A549 (cell line): ENCODE measurements at regions not wholly inside any gene's neighbourhood (a gene's known extent, or its start where the extent isn't known, plus 50 kb on each side); places are given as distances from the start of the nearest gene placed in this dataset.

ENCODE experiments used
- ATAC-seq, 2 experiments: fragments of 200-7000 bp in 1 of 2; fragments of >200 bp in 1 of 2; cut with Nextera tagmentation in 1 of 2; cut with Tn5 transposase in 1 of 2; 3 replicates each; pipeline versions ENCODE4 v1.8.0 to v1.9.1; 2018 to 2020; ENCODE audit warnings: mild to moderate bottlenecking in 1 of 2, moderate library complexity in 1 of 2
- CTCF ChIA-PET: fragments of 300-600 bp; sonication (Branson Sonifier 250); formaldehyde crosslinking; extraction: SDS; loops from one replicate; lab custom pipeline; 2021; ENCODE audit warnings: antibody characterized with exemption, inconsistent platforms; lab: Yijun Ruan, JAX
- POLR2A ChIA-PET: fragments of 350-600 bp; formaldehyde crosslinking; extraction: SDS; loops from one replicate; lab custom pipeline; 2021; ENCODE audit warnings: antibody characterized with exemption, inconsistent platforms; lab: Yijun Ruan, JAX
- DNase-seq, 2 experiments: peaks; one replicate each; pipeline versions ENCODE4 v3.0.0 to v3.0.0-alpha.2; 2011 to 2016; ENCODE audit warnings: low read depth in 1 of 2, low spot score in 1 of 2
- FAIRE-seq: peaks from 2 replicates; lab custom pipeline; 2011; peaks lifted over from hg19 to GRCh38; lab: Jason Lieb, UNC
- H3K27ac ChIP-seq, 2 experiments: fragments of >200 bp; sonication (Bioruptor Twin); formaldehyde crosslinking; 3 replicates each; pipeline ENCODE4 v1.5.1; 2016 to 2017
- H3K4me1 ChIP-seq: fragments of >200 bp; sonication (Bioruptor Twin); formaldehyde crosslinking; 3 replicates; pipeline ENCODE4 v1.6.1; 2016
- H3K4me2 ChIP-seq: fragments of >200 bp; sonication (Bioruptor Twin); formaldehyde crosslinking; 3 replicates; pipeline ENCODE4 v1.6.1; 2016
- H3K4me3 ChIP-seq: fragments of >200 bp; sonication (Bioruptor Twin); formaldehyde crosslinking; 3 replicates; pipeline ENCODE4 v1.5.1; 2016
- H3K9me3 ChIP-seq: fragments of >200 bp; sonication (Bioruptor Twin); formaldehyde crosslinking; 3 replicates; pipeline ENCODE4 v1.6.1; 2016
- BHLHE40 ChIP-seq: IDR thresholded peaks from 2 replicates; pipeline ENCODE4 v1.6.1; 2012; ENCODE audit warnings: low read depth, low read length, inconsistent platforms
- CBX8 ChIP-seq: fragments of 200-600 bp; sonication (generic); IDR thresholded peaks from 2 replicates; pipeline ENCODE4 v1.6.1; 2016
- CEBPB ChIP-seq, 2 experiments: fragments of >200 bp in 1 of 2; sonication (Bioruptor Twin) in 1 of 2; formaldehyde crosslinking in 1 of 2; IDR thresholded peaks; 2 replicates each; pipeline ENCODE4 v1.6.1; 2012 to 2016
- CHD4 ChIP-seq: fragments of 200-600 bp; sonication (generic); IDR thresholded peaks from 2 replicates; pipeline ENCODE4 v1.6.1; 2016; ENCODE audit warnings: antibody characterized with exemption, mild to moderate bottlenecking, borderline replicate concordance
- EHF ChIP-seq: fragments of 250-450 bp; sonication (Bioruptor Pico); IDR thresholded peaks from 2 replicates; pipeline ENCODE4 v1.5.0; 2020; ENCODE audit warnings: mild to moderate bottlenecking
- EHMT2 ChIP-seq: fragments of 200-600 bp; sonication (generic); IDR thresholded peaks from 2 replicates; pipeline ENCODE4 v1.6.1; 2016; ENCODE audit warnings: antibody characterized with exemption, low read depth, mild to moderate bottlenecking, moderate library complexity
- FOSB ChIP-seq: fragments of 250-450 bp; sonication (Bioruptor Pico); IDR thresholded peaks from 2 replicates; pipeline ENCODE4 v1.5.0; 2020; ENCODE audit warnings: mild to moderate bottlenecking, moderate library complexity
- GATA3 ChIP-seq: IDR thresholded peaks from 2 replicates; pipeline ENCODE4 v1.6.1; 2012; ENCODE audit warnings: borderline replicate concordance
- HDAC2 ChIP-seq: fragments of 200-600 bp; sonication (generic); IDR thresholded peaks from 2 replicates; pipeline ENCODE4 v1.6.1; 2016
- HOXB5 ChIP-seq: fragments of 250-450 bp; sonication (Bioruptor Pico); IDR thresholded peaks from 2 replicates; pipeline ENCODE4 v1.5.0; 2020; ENCODE audit warnings: mild to moderate bottlenecking, moderate library complexity
- JUN ChIP-seq, 2 experiments: fragments of >200 bp; sonication (Bioruptor Twin); formaldehyde crosslinking; IDR thresholded peaks; 2 replicates in 1 of 2; 3 replicates in 1 of 2; pipeline ENCODE4 v1.6.1; 2016 to 2017
- JUNB ChIP-seq: fragments of >200 bp; sonication (Bioruptor Twin); formaldehyde crosslinking; IDR thresholded peaks from 2 replicates; pipeline ENCODE4 v1.6.1; 2016
- MYC ChIP-seq: IDR thresholded peaks from 2 replicates; pipeline ENCODE4 v1.6.1; 2012; ENCODE audit warnings: mild to moderate bottlenecking, inconsistent platforms, low read length, improper control_type of control experiment, borderline replicate concordance
- POLR2AphosphoS2 ChIP-seq: conservative IDR thresholded peaks from 2 replicates; pipeline ENCODE4 v1.6.1; 2012; ENCODE audit warnings: low read length, improper control_type of control experiment, inconsistent platforms
- RAD21 ChIP-seq, 2 experiments: fragments of >200 bp in 1 of 2; sonication (Bioruptor Twin) in 1 of 2; formaldehyde crosslinking in 1 of 2; IDR thresholded peaks in 1 of 2; conservative IDR thresholded peaks in 1 of 2; 2 replicates in 1 of 2; 3 replicates in 1 of 2; pipeline ENCODE4 v1.6.1; 2012 to 2018; ENCODE audit warnings: inconsistent platforms in 1 of 2
- RCOR1 ChIP-seq: fragments of 150-350 bp; IDR thresholded peaks from 2 replicates; pipeline ENCODE4 v1.6.1; 2014; ENCODE audit warnings: antibody characterized with exemption, low read length, low read depth
- RFX5 ChIP-seq: fragments of 450-650 bp; IDR thresholded peaks from 2 replicates; pipeline ENCODE4 v1.7.1; 2014; ENCODE audit warnings: antibody characterized with exemption, mild to moderate bottlenecking, moderate library complexity
- TFCP2L1 ChIP-seq: fragments of 250-450 bp; sonication (Bioruptor Pico); IDR thresholded peaks from 2 replicates; pipeline ENCODE4 v1.5.0; 2021; ENCODE audit warnings: mild to moderate bottlenecking
- TP53 ChIP-seq: fragments of 250-450 bp; sonication (Bioruptor Pico); IDR thresholded peaks from 2 replicates; pipeline ENCODE4 v1.5.0; 2021; ENCODE audit warnings: mild to moderate bottlenecking, moderate library complexity
- ZC3H11A ChIP-seq: fragments of 450-650 bp; IDR thresholded peaks from 2 replicates; pipeline ENCODE4 v1.6.1; 2014; ENCODE audit warnings: antibody characterized with exemption, mild to moderate bottlenecking
- ZSCAN20 ChIP-seq: fragments of 250-450 bp; sonication (Bioruptor Pico); IDR thresholded peaks from 2 replicates; pipeline ENCODE4 v1.8.0; 2022; ENCODE audit warnings: mild to moderate bottlenecking, moderate library complexity
- WGBS: methylation state at CpG from one replicate; pipeline ENCODE4 v1.1.6; 2017; ENCODE audit errors: missing lambda C conversion rate; 5-methylcytosine and 5-hydroxymethylcytosine counted together
- TF ChIP-seq, protein P1 (sequence below): fragments of >200 bp; sonication (Bioruptor Twin); formaldehyde crosslinking; IDR thresholded peaks from 3 replicates; pipeline ENCODE4 v1.5.1; 2016
- TF ChIP-seq, protein P2 (sequence below): fragments of >200 bp; sonication (Bioruptor Twin); formaldehyde crosslinking; IDR thresholded peaks from 3 replicates; pipeline ENCODE4 v1.6.1; 2016
- TF ChIP-seq, protein P3 (sequence below): fragments of 200-600 bp; sonication (generic); IDR thresholded peaks from 2 replicates; pipeline ENCODE4 v1.6.1; 2016; ENCODE audit warnings: antibody characterized with exemption, mild to moderate bottlenecking, moderate library complexity
- TF ChIP-seq, protein P4 (sequence below): IDR thresholded peaks from 2 replicates; pipeline ENCODE4 v1.6.1; 2012; ENCODE audit warnings: low read depth, borderline replicate concordance

- H3K9me3 ChIP-seq: no peaks in the 10 kb centered on the region
- ChIA-PET CTCF (no interaction called here), POLR2A (no interaction called here)
- H3K4me1 ChIP-seq: no peaks in the 10 kb centered on the region
- no peak for FAIRE-seq
- no peak overlapping the region for H3K27ac ChIP-seq
- WGBS: 15% methylated on average over 9 of the region's 12 CpGs
- no peak overlapping the region for H3K4me2 ChIP-seq
- ATAC-seq: no peak
- TF ChIP-seq EHMT2 (no peak), MYC (no peak), ZC3H11A (no peak), ZSCAN20 (CRISPR knock-in tag) (no peak), TFCP2L1 (CRISPR knock-in tag) (no peak), EHF (CRISPR knock-in tag) (no peak), RFX5 (no peak), GATA3 (no peak), JUN (IDR thresholded peaks at IDR 0.05) (no peak), RAD21 (conservative IDR thresholded peaks at IDR 0.05 in 1 of 2, IDR thresholded peaks at IDR 0.05 in 1 of 2) (no peak), TP53 (CRISPR knock-in tag) (no peak), BHLHE40 (no peak), HOXB5 (CRISPR knock-in tag) (no peak), CHD4 (no peak), HDAC2 (no peak), JUNB (no peak)
- TF ChIP-seq, protein P1, sequence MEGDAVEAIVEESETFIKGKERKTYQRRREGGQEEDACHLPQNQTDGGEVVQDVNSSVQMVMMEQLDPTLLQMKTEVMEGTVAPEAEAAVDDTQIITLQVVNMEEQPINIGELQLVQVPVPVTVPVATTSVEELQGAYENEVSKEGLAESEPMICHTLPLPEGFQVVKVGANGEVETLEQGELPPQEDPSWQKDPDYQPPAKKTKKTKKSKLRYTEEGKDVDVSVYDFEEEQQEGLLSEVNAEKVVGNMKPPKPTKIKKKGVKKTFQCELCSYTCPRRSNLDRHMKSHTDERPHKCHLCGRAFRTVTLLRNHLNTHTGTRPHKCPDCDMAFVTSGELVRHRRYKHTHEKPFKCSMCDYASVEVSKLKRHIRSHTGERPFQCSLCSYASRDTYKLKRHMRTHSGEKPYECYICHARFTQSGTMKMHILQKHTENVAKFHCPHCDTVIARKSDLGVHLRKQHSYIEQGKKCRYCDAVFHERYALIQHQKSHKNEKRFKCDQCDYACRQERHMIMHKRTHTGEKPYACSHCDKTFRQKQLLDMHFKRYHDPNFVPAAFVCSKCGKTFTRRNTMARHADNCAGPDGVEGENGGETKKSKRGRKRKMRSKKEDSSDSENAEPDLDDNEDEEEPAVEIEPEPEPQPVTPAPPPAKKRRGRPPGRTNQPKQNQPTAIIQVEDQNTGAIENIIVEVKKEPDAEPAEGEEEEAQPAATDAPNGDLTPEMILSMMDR: no peak
- TF ChIP-seq, protein P2, sequence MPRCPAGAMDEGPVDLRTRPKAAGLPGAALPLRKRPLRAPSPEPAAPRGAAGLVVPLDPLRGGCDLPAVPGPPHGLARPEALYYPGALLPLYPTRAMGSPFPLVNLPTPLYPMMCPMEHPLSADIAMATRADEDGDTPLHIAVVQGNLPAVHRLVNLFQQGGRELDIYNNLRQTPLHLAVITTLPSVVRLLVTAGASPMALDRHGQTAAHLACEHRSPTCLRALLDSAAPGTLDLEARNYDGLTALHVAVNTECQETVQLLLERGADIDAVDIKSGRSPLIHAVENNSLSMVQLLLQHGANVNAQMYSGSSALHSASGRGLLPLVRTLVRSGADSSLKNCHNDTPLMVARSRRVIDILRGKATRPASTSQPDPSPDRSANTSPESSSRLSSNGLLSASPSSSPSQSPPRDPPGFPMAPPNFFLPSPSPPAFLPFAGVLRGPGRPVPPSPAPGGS: no peak
- DNase-seq: no peak
- H3K4me3 ChIP-seq: no peak overlapping the region
Measured at GRCh38 chr1:4565801-4566449, 88.5 kb upstream of the AJAP1 start.

DNA sequence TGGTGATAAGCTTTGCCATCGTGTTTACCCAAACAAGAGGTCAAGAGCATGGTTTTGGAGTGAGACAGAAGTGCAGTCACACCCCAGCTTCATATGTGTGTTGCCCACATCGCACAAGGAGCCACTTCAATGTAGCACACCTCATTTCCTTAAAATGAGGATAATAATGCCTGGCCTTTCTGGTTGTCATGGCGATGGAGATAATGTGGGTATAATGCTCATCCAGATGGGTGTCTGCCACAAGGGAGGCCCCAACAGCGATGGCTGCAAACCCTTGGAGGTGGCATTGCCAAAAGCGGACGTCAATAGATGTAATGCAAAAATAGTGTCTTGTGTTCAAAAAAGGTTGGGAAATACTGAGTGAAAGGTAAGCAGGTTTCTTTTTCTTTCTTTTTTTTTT, 83.1 kb upstream of the AJAP1 start:
- H3K9me3 ChIP-seq: no peaks in the 10 kb centered on the region
- ATAC-seq (no peak), FAIRE-seq (no peak), DNase-seq (no peak)
- TF ChIP-seq, protein P3, sequence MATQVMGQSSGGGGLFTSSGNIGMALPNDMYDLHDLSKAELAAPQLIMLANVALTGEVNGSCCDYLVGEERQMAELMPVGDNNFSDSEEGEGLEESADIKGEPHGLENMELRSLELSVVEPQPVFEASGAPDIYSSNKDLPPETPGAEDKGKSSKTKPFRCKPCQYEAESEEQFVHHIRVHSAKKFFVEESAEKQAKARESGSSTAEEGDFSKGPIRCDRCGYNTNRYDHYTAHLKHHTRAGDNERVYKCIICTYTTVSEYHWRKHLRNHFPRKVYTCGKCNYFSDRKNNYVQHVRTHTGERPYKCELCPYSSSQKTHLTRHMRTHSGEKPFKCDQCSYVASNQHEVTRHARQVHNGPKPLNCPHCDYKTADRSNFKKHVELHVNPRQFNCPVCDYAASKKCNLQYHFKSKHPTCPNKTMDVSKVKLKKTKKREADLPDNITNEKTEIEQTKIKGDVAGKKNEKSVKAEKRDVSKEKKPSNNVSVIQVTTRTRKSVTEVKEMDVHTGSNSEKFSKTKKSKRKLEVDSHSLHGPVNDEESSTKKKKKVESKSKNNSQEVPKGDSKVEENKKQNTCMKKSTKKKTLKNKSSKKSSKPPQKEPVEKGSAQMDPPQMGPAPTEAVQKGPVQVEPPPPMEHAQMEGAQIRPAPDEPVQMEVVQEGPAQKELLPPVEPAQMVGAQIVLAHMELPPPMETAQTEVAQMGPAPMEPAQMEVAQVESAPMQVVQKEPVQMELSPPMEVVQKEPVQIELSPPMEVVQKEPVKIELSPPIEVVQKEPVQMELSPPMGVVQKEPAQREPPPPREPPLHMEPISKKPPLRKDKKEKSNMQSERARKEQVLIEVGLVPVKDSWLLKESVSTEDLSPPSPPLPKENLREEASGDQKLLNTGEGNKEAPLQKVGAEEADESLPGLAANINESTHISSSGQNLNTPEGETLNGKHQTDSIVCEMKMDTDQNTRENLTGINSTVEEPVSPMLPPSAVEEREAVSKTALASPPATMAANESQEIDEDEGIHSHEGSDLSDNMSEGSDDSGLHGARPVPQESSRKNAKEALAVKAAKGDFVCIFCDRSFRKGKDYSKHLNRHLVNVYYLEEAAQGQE: no peak
- TF ChIP-seq, protein P4, sequence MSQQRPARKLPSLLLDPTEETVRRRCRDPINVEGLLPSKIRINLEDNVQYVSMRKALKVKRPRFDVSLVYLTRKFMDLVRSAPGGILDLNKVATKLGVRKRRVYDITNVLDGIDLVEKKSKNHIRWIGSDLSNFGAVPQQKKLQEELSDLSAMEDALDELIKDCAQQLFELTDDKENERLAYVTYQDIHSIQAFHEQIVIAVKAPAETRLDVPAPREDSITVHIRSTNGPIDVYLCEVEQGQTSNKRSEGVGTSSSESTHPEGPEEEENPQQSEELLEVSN: no peak
- TF ChIP-seq CBX8 (no peak), FOSB (no peak), CEBPB (IDR thresholded peaks at IDR 0.05) (no peak), POLR2AphosphoS2 (no peak), RCOR1 (no peak)
- H3K27ac ChIP-seq: no peak overlapping the region
- no peak overlapping the region for H3K4me3 ChIP-seq
- no peak overlapping the region for H3K4me2 ChIP-seq
- ChIA-PET CTCF (no interaction called here), POLR2A (no interaction called here)
- WGBS: 15% methylated on average over 5 of the region's 6 CpGs
- no peaks in the 10 kb centered on the region for H3K4me1 ChIP-seq
